ENCODE measurements at regions not wholly inside any gene's neighbourhood (a gene's known extent, or its start where the extent isn't known, plus 50 kb on each side); places are given as distances from the start of the nearest gene placed in this dataset.
"Not testable (repeated sequence)": the region's sequence is repeated elsewhere in the genome, so short reads cannot be mapped to it uniquely, and the experiment has no call there.

- Histone ChIP-seq H3K4me2 (no peak overlapping the region), H3K9me2 (replicated peaks; ENCODE audit: insufficient read depth) (no peaks in the 10 kb centered on the region), H2AFZ (no peak overlapping the region), H4K20me1 (ENCODE audit: insufficient read depth, poor library complexity, severe bottlenecking) (no peaks in the 10 kb centered on the region), H3K9me3 (ENCODE audit: low read depth) (no peaks in the 10 kb centered on the region), H3K36me3 (replicated peaks; ENCODE audit: insufficient read depth, low read depth) (no peaks in the 10 kb centered on the region), H3K79me2 (no peaks in the 10 kb centered on the region), H3K4me1 (ENCODE audit: insufficient read depth) (no peaks in the 10 kb centered on the region), H3K27ac (no peak overlapping the region), H3K27me3 (no peaks in the 10 kb centered on the region), H3K4me3 (no peak overlapping the region)
- WGBS (ENCODE audit: low lambda C conversion rate, missing lambda C conversion rate): 67% methylated on average over 2 of the region's 2 CpGs
- no peak for DNase-seq (ENCODE audit: low spot score)
- TF ChIP-seq EZH2 (IDR thresholded peaks at IDR 0.05; ENCODE audit: borderline replicate concordance) (no peak), CTCF (IDR thresholded peaks at IDR 0.05; ENCODE audit: poor library complexity) (no peak), EZH2phosphoT487 (IDR thresholded peaks at IDR 0.05; ENCODE audit: low read depth, severe bottlenecking, unreplicated experiment) (no peak)
These were observed 290.9 kb upstream of the TACR3 start for GRCh38 chr4:104010722-104011121.

GRCh38 chr4:104002318-104002717 lies 282.5 kb upstream of the TACR3 start:
- not testable (repeated sequence) for H3K79me2 ChIP-seq; H3K27ac ChIP-seq; H2AFZ ChIP-seq; H3K9me2 ChIP-seq (replicated peaks; ENCODE audit: insufficient read depth); H3K4me1 ChIP-seq (ENCODE audit: insufficient read depth); H4K20me1 ChIP-seq (ENCODE audit: insufficient read depth, poor library complexity, severe bottlenecking); H3K4me2 ChIP-seq; H3K36me3 ChIP-seq (replicated peaks; ENCODE audit: insufficient read depth, low read depth); H3K27me3 ChIP-seq; H3K4me3 ChIP-seq; H3K9me3 ChIP-seq (ENCODE audit: low read depth); DNase-seq (ENCODE audit: low spot score)
- WGBS (ENCODE audit: low lambda C conversion rate, missing lambda C conversion rate): 81% methylated on average over 6 of the region's 6 CpGs

GRCh38 chr4:103998756-103999155 lies 279.0 kb upstream of the TACR3 start:
- Histone ChIP-seq H2AFZ (no peak overlapping the region), H3K79me2 (no peaks in the 10 kb centered on the region), H3K27ac (no peak overlapping the region), H3K4me2 (no peak overlapping the region), H3K4me1 (ENCODE audit: insufficient read depth) (peaks cover 5% of the 10 kb centered on the region), H3K36me3 (replicated peaks; ENCODE audit: insufficient read depth, low read depth) (no peaks in the 10 kb centered on the region), H3K27me3 (no peaks in the 10 kb centered on the region), H3K9me3 (ENCODE audit: low read depth) (no peaks in the 10 kb centered on the region), H3K4me3 (no peak overlapping the region), H4K20me1 (ENCODE audit: insufficient read depth, poor library complexity, severe bottlenecking) (no peaks in the 10 kb centered on the region), H3K9me2 (replicated peaks; ENCODE audit: insufficient read depth) (no peaks in the 10 kb centered on the region)
- WGBS (ENCODE audit: low lambda C conversion rate, missing lambda C conversion rate): 89% methylated on average over 3 of the region's 3 CpGs
- no peak for DNase-seq (ENCODE audit: low spot score)
- no peak for TF ChIP-seq CTCF (IDR thresholded peaks at IDR 0.05; ENCODE audit: poor library complexity)
- no peak for TF ChIP-seq EZH2phosphoT487 (IDR thresholded peaks at IDR 0.05; ENCODE audit: low read depth, severe bottlenecking, unreplicated experiment)
- TF ChIP-seq EZH2 (IDR thresholded peaks at IDR 0.05; ENCODE audit: borderline replicate concordance): no peak

- Histone ChIP-seq H3K9me2 (replicated peaks; ENCODE audit: insufficient read depth) (no peaks in the 10 kb centered on the region), H3K4me3 (no peak overlapping the region), H3K79me2 (no peaks in the 10 kb centered on the region), H3K36me3 (replicated peaks; ENCODE audit: insufficient read depth, low read depth) (no peaks in the 10 kb centered on the region), H3K4me2 (peak overlapping the region; percentile 66), H3K9me3 (ENCODE audit: low read depth) (no peaks in the 10 kb centered on the region), H4K20me1 (ENCODE audit: insufficient read depth, poor library complexity, severe bottlenecking) (no peaks in the 10 kb centered on the region), H3K27ac (peak overlapping the region; percentile 58), H3K4me1 (ENCODE audit: insufficient read depth) (peaks cover 5% of the 10 kb centered on the region), H3K27me3 (no peaks in the 10 kb centered on the region), H2AFZ (peak overlapping the region; percentile 6)
- 2% methylated on average over 2 of the region's 2 CpGs for WGBS (ENCODE audit: low lambda C conversion rate, missing lambda C conversion rate)
- DNase-seq (ENCODE audit: low spot score): peak; percentile 85
- TF ChIP-seq EZH2 (IDR thresholded peaks at IDR 0.05; ENCODE audit: borderline replicate concordance) (no peak), CTCF (IDR thresholded peaks at IDR 0.05; ENCODE audit: poor library complexity) (no peak), EZH2phosphoT487 (IDR thresholded peaks at IDR 0.05; ENCODE audit: low read depth, severe bottlenecking, unreplicated experiment) (no peak)
These were observed 276.9 kb upstream of the TACR3 start for GRCh38 chr4:103996637-103997036.
